H1 (cell line): ENCODE measurements at regions not wholly inside any gene's neighbourhood (a gene's known extent, or its start where the extent isn't known, plus 50 kb on each side); places are given as distances from the start of the nearest gene placed in this dataset.

ENCODE experiments used
- CHD7 ChIP-seq: fragments of 300-600 bp; sonication (generic); IDR thresholded peaks from 2 replicates; pipeline ENCODE4 v1.7.1; 2012; ENCODE audit warnings: low read length, moderate library complexity, mild to moderate bottlenecking, inconsistent platforms; ENCODE audit not compliant: insufficient replicate concordance
- FOSL1 ChIP-seq: IDR thresholded peaks from 2 replicates; pipeline ENCODE4 v1.6.1; 2011; ENCODE audit warnings: mild to moderate bottlenecking, low read depth, low read length, moderate library complexity; ENCODE audit not compliant: insufficient read depth

- TF ChIP-seq CHD7 (no peak), FOSL1 (no peak)
Measured at GRCh38 chr4:57331959-57332358, 221.8 kb upstream of the IGFBP7 start (continued).
